HG03064 (cell line): ENCODE measurements at regions not wholly inside any gene's neighbourhood (a gene's known extent, or its start where the extent isn't known, plus 50 kb on each side); places are given as distances from the start of the nearest gene placed in this dataset.
"Not testable (repeated sequence)": the region's sequence is repeated elsewhere in the genome, so short reads cannot be mapped to it uniquely, and the experiment has no call there.

ENCODE experiments used
- ATAC-seq: cut with Tn5 transposase; IDR thresholded peaks from one replicate; pipeline ENCODE4 v1.9.1; 2021; ENCODE audit warnings: low read depth; ENCODE audit not compliant: unreplicated experiment

DNA sequence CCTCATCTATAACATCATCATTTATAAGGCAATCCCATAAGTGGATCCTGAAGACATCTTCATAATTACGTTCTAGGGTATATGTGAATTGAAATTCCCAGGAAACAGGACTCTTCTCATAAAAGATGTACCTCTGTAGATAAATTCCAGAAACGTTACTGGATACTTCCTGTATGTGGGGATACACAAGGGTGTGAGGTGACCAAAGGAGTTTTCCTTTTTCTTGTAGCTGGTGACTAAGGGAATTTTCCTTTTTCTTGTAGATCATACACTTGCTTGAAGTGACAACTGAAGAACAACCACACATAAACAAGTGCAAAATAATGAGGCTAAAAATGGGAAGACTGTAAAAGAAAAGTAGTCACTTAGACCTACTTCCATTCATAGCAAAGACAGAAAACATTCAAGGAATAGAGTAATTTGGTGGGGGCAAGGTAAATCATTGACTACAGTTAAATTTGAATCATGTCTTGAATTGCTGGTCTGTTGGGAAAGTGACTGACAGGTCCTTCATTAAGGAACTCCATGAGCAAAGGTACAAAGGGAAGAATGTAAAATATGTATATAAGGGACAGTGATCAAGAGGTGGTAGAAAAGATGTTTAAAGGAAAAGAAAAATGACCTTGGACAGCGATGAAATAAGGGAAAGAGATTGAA is 53.2 kb upstream of the UBE2E3 start:
- no peak for ATAC-seq

DNA sequence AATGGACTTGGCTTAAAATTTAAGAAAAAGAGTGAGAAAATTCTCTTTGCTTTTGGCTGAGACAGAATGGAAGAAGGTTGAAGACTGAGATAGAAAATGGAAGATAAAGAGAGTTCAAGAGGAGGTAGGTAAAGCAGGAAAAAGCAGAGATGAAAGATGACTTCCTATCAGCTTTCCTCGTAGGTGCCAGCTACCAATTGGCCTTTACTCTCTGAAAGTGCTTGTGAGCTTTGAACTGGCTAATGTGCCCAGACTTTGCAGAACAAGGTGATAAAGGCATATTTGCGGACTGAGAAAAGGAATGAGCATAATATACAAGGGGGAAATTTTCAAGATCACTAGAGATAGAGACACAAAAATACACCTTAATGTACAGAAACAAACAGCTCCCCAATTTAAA is 54.7 kb upstream of the UBE2E3 start:
- ATAC-seq: no peak

DNA sequence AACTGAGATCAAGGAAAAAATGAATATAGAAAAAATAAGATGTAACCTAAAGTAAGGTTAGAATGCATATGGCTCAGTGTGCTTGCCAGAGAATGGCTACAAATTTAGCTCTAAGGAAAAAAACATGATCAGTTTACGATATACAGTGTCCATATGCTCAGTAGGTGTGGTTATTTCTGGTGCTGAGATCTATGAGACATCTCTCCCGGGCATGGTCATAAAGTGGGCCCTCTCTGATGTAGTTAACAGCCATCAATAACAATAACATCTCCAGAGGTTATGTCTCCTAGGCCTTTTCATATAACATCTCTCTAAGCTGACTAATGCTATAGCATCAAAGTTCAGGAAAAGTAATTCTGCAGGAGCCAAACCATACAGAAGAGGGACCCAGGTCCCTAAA is 56.3 kb upstream of the UBE2E3 start:
- no peak for ATAC-seq

DNA sequence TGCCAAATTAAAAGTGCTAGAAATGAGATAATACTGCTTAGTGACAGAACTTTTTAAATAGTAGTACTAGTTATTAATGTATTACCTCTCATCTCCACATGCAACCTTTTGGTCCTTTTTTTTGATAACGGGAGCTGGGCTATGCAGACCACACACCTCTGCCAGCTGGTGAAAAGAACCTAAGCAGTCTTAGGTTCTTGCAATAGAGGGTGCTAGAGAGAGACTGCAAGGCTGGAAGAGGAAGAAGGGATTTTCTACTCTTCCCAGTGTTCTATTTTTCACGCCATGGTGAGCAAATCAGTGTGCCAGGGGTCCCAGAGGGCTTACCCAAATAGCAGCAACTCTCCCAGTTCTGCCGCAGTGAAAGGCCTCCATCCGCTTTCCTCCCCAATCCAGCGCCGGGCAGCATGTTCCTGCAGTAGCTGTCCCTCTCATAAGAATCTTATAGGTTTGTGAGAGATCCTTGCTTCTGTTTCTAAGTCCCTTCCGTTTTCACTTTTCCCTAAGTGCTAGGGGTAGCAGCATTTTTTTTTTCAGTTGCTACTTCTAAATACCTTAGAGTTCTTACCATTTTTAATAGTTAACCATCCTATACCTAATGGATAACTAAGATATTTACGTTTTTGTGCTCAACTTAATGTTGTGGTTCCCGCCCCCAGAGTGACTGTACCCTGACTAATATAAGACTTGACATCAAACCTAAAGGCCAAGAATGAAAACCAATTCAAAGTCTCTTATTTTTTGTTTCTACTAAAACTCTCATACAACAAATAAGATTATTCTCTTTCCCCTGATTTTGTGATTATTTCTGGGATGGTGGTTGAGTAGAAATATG is 69.4 kb upstream of the UBE2E3 start:
- no peak for ATAC-seq

DNA sequence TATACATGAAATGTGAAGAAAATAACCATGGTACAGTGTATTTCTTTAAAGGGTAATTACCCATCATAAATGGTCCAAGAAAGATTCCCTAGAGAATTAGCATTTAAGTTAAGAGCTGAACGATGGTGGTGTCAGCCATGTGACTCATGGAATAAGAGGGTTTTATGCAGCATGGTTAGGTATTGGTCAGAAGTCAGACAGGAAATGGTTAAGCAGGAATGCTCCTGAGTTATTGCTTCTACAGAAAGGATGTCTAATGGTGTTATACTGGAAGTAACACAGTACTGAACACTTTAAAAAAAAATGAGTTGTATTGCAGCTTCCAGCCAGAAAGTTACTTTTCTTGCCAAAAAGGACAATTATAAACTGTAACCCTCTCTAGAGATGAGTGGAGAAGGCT is 72.7 kb upstream of the UBE2E3 start:
- no peak for ATAC-seq

DNA sequence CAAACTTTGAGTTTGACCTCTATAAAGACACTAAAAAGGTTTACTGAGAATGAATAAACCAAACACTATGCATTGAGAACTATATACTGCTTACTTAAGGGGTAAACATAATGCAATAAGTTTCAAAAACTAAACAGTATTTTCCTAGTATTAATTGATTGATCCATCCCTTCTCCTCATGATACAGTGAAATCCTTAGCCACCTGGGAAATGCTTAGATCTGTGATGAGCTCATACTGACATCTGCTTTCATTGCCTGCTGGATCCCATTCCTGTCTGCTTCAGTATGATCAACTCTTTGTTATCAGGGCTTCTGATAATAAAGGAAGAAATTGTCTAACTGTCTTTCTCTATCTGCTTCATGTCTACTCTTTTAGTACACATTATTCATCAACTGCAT is 74.9 kb upstream of the UBE2E3 start:
- no peak for ATAC-seq

DNA sequence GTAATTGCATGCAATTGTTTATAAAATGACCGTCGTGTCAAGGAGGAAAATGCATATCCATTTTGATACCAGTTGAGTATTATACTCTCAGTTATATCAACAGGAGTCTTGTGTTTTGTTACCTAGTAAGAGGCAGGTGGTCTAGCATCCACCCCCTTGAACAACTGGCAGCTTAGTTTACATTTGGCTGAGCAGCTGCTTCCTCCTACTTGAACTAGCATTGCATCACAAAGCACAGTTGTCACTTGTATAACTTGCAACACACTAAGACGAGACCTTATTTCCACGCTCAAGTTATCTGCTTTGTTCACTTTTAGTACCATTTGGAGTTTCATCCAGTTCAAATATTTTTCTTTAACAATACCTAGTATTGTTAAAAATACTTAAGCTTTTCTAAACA is 75.4 kb upstream of the UBE2E3 start:
- ATAC-seq: no peak

DNA sequence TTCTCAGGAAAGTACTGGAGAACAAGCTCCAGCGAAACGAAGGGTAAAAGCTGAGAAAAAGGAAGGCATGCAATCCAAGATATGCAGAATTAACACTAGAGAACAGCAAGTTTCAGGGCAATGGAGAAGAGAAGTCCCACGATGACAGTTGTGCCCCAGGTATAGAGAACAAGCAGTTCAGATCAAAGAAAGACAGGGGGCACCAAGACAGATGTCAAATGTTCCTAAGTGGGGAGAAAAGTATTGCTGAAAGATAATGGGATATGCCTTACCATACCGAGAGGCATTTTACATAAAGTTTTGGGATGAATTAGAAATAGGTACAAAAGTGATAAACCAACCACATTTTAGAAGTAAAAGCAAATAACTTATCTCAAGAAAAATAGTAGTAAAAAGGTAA is 79.1 kb upstream of the UBE2E3 start:
- no peak for ATAC-seq

DNA sequence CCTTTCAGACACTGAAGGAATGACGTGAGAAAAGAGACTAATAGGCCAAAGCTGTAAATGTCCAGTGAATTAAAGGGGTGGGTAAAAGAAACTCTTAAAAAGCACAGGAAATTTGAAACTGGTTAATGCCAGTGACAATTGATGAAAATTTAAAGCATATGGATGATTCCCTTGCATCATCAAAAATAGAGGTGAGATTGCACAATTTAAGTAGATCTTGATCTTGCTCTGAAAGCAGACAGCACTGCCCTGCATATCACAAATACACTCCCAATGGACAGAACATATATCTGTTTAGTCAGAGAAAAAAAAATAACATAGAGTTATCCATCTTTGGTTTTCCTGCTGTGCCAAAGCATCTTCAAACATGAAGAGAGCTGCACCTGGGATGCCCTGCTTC is 86.7 kb upstream of the UBE2E3 start:
- ATAC-seq: no peak

DNA sequence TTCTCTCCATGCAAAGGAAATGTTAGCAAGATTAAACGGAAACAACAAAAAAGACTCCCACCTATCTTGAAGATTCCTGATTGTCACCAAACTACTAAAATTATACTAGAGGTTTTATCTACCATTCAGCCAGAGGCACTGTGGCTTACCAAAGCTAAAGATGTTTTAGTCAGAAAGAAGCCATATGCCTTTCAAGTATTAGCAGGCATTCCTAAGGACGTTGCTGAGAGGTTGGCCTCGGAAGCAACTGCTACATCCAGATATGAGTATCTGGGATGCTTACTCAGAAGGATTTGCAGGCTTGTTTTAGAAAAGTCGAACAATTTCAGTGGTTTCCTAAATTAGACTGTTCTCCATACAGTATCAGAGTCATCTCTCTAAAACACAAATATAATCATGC is 88.3 kb upstream of the UBE2E3 start:
- no peak for ATAC-seq

DNA sequence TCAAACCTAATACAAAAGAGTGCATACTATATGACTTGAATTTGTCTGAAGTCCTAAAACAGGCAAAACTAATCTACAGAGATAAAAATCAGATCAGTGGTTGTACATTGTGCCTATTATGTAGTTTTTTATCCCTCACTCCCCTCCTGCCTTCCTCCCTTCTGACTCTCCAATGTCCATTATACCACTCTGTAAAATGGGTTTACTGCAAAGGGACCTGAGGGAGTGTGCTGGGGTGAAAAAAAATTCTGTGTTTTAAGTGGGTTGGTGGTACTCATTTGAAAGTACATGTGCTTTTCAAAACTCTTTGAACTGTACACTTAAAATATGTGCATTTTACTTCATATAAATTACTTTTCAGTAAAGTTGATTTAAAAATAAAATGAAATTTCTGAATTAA is 89.0 kb upstream of the UBE2E3 start:
- no peak for ATAC-seq

DNA sequence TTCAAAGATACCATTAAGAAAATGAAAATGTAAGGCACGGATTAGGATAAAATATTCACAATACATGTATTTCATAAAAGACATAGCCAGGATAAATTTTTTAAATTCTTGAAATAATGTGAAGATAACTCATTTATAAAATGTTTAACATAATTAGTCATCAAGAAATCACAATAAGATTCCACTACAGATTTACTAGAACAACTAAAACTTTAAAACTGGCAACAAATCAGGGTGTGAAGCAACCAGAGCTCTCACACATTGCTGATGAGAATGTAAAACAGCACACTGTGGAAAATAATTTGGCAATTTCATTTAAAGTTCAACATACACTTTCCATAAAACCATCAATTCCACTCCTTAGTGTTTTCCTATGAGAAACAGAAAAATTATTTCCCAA is 89.6 kb upstream of the UBE2E3 start:
- ATAC-seq: no peak

DNA sequence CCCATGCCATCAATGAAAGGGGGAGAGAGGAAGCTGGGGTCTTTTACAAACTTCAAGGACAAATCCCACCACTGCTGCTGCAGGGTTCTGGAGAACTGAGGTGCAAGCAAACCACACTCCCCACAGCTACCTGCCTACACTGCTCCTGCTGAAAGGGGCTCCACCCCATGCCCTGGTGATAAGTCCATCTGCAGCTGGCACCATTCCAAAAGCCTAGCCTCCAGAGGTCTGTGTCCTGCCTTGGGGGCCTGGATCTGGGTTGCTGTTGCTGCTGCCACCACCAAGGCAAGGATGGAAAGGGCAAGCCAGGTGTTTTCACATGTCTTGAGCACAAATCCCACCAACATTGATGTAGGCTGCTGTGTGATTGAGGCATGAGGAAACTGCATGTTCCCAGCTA is 97.4 kb upstream of the UBE2E3 start:
- ATAC-seq: no peak

DNA sequence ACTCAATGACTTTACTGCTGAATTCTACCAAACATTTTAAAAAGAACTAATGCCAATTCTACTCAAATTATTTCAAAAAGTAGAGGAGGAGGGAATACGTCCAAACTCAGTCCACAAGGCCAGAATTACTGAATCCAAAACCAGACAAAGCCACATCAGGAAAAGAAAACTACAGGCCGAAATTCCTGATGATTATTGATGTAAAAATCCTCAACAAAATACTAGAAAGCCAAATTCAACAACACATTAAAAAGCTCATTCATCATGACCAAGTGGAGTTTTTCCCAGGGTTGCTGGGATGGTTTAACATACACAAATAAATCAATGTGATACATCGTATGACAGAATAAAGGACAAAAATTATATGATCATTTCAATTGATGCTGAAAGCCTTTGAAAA is 103.9 kb upstream of the UBE2E3 start:
- no peak for ATAC-seq

DNA sequence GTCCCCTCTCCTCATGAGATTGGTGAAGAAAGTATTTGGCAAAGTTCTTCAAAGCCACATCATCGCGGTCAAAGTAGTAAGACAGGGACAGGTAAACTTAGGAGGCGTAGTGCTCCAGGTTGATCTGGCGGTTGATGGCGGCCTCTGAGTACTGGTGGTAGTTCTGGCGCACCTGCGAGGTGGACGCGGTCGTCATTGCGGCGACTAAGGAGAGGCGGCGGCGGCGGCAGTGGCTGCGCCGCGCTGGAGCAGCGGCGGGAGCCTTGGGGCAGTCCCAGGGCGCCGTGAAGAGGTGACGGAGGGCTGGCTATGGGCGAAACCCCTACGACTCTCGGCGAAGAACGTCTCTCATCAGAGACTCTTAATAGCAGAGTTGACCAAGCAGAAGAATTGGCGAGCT is 107.2 kb upstream of the UBE2E3 start:
- ATAC-seq: no peak

DNA sequence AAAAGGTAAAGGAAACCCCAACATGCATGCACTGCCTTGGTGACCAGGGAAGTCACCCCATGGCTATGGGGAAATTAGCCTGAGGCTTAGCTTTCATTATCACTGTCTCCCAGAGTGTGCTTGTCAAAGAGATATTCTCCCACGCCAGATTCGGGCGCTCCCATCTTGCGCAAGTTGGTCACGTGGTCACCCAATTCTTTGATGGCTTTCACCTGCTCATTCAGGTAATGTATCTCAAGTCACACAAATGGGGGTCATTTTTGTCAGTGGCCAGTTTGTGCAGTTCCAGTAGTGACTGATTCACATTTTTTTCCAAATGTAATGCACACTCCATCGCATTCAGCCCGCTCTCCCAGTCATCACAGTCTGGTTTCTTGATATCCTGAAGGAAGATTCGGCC is 107.6 kb upstream of the UBE2E3 start:
- ATAC-seq: not testable (repeated sequence)

DNA sequence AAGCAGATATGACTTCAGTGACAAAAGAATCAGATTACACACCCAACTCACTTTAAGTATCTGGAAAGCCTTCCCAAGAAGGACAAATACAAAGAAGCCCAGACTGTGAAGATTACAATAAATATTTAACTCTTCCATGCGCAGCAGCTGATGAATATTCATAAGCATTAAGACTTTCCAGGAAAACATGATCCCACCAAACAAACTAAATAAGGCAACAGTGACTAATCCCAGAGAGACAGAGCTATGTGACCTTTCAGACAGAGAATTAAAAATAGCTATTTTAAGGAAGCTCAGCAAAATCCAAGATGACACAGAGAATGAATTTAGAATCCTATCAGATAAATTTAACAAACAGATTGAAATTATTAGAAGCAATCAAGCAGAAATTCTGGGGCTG is 108.2 kb upstream of the UBE2E3 start:
- no peak for ATAC-seq

DNA sequence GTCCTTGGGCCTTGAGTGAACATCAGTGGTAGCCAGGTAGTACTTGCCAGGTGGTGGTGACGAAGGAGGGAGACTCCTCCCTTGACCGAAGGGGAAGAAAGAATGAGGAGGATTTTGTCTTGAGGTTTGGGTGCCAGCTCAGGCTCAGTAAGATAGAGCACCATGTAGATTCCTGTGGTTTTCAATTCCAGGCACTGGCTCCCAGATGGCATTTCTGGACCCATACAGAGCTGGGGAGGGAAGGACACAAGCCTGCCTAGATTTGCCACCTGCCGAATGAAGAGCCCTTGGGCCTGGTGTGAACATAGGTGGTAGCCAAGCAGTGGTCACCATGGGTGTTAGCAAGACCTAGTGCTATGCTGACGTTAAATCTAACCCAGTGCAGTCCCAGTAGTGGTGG is 108.8 kb upstream of the UBE2E3 start:
- no peak for ATAC-seq

DNA sequence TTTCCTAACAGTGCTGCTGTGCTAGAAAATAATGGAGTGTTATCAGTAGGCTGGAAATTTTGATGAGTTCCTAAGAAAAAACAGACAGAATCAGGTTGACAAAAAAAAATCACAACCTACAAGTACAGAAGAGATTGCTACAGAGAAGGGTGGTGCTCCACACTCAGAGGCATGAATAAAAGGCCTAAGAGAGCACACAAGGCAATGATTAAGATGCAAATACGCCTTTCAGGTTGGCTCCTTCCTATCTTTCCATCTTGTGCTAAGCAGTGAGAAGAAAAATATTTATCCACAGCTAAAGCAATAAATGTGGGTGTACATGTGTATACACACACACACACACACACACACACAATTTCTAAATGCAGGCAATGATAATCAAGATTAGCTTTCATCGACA is 130.6 kb upstream of the UBE2E3 start:
- ATAC-seq: no peak

DNA sequence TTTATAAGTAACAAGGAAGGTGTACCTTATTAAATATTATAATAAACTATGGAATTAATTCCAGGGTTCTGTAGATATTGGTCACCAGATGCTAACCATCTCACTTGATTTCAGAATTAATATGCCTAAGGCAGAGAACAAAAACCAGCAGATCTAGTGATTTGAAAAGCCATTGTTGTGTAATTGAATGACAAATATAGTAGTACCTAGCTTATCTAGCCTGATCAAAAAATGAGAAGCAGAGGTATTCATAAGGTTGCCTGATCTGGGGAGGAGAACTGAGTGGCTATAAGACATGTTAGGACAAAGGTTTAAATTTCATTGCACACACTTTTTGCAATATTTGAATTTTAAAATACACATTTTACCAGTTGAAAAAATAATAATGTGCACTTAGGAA is 132.0 kb upstream of the UBE2E3 start:
- no peak for ATAC-seq

DNA sequence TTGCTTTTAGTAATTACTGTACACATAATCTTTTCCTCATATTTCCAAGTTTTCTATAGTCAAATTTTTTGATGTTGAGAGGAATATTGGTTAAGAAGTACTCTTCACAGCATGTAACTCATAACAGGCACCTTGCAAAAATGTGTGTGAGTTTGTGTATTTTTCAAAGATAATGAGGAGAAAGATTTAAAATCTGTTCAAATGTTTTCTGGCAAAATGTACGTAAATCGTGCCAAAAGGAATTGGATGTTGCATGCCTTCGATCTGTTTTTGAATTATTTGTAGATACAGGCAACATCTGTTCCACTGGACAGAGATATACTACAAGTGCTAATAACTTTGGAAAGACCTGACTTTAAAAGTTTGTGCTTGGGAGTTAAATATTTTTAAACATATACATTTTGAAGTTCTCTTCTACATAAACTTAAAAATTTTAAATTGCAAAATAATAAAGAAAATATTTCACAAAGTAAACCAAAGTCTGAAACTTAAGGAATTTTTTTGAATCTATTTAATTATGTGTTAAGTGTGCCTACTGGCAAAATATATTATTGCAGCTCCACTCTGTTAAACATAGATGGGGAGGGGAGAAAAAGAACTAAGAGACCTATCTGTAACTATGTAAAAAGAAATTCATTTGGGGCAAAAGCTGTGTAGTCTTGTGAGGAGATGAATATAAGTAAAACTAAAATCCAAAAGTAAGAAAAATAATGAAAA is 133.5 kb upstream of the UBE2E3 start:
- no peak for ATAC-seq

DNA sequence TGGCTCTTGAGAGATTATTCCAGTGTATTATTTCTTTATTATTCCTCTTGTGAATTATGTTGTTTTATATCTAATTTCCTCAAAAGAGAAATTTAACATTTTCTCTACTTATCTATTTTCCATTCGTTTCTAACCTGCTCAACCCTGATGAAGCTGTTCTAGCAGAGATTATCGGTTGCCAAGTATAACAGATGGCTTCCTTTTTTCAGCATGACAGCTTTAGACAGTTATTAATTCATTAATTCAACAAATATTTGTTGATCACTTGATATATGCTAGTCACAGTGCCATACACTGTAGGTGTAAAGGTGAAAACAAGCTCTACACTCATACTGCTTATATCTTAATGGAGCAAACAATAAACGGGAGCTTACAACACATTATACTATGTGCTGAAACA is 137.9 kb upstream of the UBE2E3 start:
- no peak for ATAC-seq
